ENCODE measurements at regions not wholly inside any gene's neighbourhood (a gene's known extent, or its start where the extent isn't known, plus 50 kb on each side); places are given as distances from the start of the nearest gene placed in this dataset.

DNA sequence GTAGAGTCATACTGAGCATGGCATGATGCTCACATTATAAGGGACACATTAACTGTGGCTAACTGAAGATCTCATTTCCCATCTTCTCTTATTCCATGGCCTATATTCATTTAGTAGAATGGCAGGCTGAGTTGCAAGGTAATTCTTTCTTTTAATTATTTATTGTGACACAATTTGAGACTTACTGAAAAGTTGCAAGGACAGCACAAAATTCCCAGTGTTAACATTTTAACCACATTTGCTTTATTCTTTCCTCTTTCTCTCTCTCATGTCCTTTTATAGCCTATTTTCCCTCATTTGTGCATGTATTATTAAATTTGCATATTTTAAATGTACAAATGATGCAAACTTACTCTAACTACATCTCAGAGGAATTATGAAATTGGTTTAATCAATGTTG, 366.1 kb upstream of the RPS23 start:
- TF ChIP-seq, protein P1, sequence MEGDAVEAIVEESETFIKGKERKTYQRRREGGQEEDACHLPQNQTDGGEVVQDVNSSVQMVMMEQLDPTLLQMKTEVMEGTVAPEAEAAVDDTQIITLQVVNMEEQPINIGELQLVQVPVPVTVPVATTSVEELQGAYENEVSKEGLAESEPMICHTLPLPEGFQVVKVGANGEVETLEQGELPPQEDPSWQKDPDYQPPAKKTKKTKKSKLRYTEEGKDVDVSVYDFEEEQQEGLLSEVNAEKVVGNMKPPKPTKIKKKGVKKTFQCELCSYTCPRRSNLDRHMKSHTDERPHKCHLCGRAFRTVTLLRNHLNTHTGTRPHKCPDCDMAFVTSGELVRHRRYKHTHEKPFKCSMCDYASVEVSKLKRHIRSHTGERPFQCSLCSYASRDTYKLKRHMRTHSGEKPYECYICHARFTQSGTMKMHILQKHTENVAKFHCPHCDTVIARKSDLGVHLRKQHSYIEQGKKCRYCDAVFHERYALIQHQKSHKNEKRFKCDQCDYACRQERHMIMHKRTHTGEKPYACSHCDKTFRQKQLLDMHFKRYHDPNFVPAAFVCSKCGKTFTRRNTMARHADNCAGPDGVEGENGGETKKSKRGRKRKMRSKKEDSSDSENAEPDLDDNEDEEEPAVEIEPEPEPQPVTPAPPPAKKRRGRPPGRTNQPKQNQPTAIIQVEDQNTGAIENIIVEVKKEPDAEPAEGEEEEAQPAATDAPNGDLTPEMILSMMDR (conservative IDR thresholded peaks at IDR 0.05; ENCODE audit: low read length): no peak
- no peak for TF ChIP-seq EZH2phosphoT487 (IDR thresholded peaks at IDR 0.05; ENCODE audit: borderline replicate concordance, low read depth, low read length)
